DND-41 (cell line): ENCODE measurements at regions not wholly inside any gene's neighbourhood (a gene's known extent, or its start where the extent isn't known, plus 50 kb on each side); places are given as distances from the start of the nearest gene placed in this dataset.

Experiments used
- CTCF ChIP-seq: IDR thresholded peaks from 2 replicates; pipeline ENCODE4 v1.5.1; 2012; ENCODE audit warnings: borderline replicate concordance, low read length, moderate library complexity, mild to moderate bottlenecking; ENCODE audit not compliant: poor library complexity, severe bottlenecking; ENCODE audit errors: extremely low read depth
- EZH2 ChIP-seq: IDR thresholded peaks from 3 replicates; pipeline ENCODE4 v1.6.1; 2012; ENCODE audit warnings: borderline replicate concordance, low read depth, mild to moderate bottlenecking, moderate library complexity, low read length, inconsistent platforms; ENCODE audit not compliant: severe bottlenecking

DNA sequence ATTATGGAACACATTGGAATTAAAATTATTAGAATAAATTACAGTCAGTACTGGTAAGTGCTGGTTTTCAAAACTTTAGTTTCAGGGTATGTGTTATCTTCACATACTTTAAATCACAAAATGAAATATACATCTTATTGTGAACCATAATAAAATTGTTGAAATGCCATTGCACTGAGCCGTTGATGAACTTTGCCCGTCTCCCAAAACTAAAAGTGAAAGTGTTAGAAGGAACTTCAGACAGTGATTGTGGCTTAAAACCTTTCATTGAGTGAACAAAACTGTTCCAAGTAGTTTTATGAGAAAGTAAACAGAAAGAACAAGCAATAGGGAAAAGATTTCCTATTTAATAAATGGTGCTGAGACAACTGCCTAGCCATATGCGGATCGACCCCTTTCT, 811.6 kb downstream of the PLCL1 start:
- TF ChIP-seq CTCF (no peak), EZH2 (no peak)
